Activated CD4-positive, alpha-beta T cell treated with anti-CD3 and anti-CD28 coated beads, Interleukin-2, Interleukin-6, amounts not matched to agents 100 ng/mL and 50 ng/mL, durations not matched to agents 16 hours and 8 hours (primary cell): ENCODE measurements at regions not wholly inside any gene's neighbourhood (a gene's known extent, or its start where the extent isn't known, plus 50 kb on each side); places are given as distances from the start of the nearest gene placed in this dataset.
A peak's percentile ranks its signal among the peaks of the same experiment; 100 is the strongest.
"Not testable (repeated sequence)": the region's sequence is repeated elsewhere in the genome, so short reads cannot be mapped to it uniquely, and the experiment has no call there.

Experiments used
- DNase-seq: peaks from one replicate; pipeline ENCODE4 v3.0.0-alpha.2; 2020

DNA sequence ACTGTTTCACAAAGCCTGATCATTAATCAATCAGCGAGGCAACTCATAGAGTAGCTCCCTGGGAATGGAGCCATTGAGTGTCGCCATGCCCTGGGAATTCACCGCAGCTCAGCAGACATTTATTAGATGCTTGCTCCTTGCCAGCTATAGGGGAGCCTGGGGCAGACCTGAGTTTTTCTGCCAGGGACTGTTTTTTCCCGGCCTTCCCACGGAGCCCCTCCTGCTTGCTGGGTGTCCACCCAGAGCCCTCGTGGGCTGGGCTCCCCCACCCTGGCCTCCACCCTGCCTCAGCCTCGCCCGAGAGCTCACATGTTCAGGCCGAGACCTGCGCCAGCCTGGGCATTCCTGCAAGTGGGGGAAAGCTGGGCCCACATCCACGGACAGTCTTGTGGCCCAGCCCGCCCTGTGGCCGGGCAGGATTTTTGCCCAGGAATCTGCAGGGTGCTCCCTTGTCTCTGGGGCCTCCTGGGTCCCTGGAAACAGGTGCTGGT, 64.9 kb downstream of the SMIM38 start:
- DNase-seq = no peak

DNA sequence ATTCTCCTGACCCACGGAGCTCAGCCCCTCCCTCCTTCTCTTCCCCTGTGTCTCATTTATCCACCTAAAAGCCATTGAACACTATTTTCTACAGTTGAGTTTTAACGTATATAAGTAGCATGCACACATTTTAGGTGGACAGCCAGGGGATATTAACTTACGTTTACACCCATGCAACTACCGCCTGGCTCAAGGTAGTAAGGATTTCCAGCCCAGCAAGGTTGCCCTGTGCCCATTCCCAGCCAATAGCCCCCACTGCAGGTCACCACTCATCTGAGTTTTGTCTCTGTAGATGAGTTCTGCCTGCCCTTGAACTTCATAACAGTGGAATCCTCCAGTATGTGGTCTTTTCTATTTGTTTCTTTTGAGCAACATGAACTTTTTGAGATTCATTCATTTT, 65.4 kb downstream of the SMIM38 start:
- no peak for DNase-seq

DNA sequence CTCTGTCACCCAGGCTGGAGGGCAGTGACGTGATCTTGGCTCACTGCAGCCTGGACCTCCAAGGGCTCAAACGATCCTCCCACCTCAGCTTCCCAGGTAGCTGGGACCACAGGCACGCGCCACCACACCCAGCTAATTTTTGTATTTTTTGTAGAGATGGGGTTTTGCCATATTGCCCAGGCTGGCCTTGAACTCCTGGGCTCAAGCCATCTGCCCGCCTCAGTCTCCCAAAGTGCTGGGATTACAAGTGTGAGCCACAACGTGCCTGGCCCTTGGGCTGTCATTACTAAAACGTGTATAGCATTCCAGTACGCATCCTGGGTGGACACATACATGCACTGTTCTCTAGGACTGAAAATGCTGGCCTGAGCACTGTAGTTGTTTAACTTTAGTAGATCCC, 65.9 kb downstream of the SMIM38 start:
- not testable (repeated sequence) for DNase-seq

DNA sequence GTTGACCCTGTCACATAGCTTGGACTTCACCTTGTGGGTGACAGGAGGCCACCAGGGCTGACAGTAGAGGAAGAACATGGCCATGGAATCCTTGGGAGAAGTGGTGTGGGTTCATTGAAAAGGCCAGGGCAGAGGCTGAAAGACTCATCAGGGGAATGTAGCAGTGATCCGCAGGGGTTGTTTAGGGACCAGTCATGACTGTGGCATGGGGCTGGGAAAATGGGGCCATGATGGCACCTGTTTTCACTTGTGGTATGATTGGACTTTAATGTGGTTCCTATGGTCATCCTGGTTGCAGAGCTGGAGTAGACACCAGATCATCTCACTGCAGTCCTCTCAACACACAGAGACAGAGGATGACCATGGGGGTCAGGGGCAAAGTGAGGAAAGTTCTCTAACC, 66.7 kb upstream of the MYEOV start:
- no peak for DNase-seq

DNA sequence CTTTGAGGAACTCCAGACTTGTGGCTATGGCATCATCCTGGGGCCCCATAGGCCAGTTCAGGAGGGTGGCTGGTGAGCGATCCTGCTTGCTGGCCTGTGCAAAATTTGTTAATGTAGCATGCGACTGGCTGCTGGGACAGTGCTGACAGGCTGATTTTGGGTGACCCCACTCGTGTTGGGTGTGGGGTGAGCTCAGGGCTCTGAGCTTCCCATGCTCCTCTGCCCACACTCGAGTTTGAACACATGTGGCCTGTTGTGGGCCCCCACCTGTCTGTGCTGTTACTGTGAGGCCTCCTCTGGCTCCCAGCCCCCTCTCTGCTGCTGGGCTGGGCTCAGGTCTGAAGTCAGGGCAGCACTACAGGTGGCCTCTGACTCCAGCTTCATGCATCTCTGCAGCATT, 64.4 kb upstream of the MYEOV start:
- DNase-seq = no peak

DNA sequence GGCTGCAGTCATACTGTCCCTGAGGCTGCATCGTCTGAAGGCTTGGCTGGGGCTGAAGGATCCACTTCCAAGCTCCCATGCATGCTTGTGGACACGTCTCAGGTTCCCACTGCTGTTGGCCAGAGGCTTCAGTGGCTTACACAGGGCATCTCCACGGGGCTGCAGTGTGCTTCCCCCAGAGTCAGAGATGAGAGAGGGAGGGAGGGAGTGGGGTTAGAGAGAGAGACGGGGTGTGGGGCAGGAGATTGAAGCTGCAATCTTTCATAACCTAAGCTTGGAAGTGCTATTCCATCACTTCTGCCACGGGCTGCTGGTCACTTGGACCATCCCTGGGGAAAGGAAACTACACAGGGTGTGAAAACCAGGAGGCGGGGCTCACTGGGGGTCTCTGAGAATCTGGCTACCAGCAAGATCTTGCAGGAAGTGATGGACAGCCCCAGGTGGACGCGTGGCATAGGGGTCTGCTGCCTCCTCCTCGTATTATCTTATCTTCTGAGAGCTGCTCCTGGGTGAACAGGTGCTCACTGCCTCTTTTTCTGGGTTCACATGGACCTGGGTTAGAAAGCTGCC, 63.0 kb upstream of the MYEOV start:
- no peak for DNase-seq

DNA sequence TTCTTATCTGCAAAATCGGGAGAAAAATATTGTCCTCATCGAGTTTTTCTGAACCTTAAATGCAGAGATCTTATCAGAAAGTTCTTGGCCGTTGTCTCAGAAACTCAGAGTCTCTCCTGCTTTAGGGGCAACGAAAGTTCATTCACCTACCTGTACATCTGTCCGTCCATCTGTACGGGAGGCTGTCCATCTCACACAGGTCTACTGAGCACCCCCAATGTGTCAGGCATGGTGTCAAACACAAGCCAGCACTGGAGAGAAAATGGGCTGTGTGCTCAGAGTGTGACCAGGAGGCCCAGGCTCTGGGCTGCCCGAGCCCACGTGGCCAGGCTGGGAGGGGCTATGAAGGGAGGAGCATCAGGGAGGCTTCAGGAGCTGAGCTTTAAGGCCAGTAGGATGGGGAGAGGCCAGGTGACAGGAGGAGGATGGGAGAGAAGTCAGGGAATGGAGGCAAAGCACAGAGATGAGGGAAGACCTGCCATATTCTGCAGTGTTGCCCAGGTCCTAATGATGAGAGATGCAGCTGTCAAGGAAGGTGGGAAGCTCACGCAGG, 62.4 kb upstream of the MYEOV start:
- DNase-seq = no peak

DNA sequence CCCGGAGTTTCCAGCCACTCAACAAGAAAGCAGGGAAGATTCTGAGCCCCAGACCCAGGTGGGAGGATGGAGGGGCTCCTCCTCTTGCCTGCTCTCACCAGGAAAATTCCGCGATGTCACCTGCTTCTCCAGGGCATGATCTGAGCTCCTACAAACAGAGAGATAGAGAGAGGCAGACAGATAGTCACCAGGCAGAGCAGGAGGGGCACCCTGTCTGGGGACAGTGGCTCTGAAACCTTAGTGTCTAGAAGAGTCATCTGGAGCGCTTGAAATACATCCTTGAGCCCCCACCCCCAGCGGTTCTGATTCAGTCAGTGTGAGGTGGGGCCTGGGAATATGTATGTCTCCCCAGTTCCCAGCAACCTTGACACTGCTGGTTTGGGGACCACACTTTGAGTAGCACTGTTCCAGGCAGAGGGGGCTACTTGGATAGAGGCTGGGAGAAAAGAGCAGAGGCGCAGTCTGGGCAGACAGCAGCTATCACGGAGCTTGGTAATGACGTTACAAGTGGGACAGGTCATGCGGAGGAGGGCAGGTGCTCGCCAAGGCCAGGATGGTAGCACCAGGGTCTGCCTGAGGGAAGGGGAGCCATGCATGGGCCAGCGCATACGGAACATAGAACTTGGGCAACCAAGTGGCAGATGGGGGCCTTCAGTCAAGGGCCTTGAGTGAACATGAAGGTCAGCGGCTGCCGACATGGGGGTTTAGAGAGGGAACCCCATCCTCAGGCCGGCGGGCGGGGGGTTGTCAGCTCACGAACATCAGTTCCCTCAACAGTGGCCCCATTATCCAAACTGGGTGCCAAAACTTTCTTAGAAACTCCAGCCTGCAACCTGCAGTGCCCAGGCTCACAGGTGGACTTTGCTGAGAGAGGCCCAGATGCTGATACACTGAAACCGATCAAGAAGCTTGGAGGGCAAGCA, 60.9 kb upstream of the MYEOV start:
- DNase-seq = no peak

DNA sequence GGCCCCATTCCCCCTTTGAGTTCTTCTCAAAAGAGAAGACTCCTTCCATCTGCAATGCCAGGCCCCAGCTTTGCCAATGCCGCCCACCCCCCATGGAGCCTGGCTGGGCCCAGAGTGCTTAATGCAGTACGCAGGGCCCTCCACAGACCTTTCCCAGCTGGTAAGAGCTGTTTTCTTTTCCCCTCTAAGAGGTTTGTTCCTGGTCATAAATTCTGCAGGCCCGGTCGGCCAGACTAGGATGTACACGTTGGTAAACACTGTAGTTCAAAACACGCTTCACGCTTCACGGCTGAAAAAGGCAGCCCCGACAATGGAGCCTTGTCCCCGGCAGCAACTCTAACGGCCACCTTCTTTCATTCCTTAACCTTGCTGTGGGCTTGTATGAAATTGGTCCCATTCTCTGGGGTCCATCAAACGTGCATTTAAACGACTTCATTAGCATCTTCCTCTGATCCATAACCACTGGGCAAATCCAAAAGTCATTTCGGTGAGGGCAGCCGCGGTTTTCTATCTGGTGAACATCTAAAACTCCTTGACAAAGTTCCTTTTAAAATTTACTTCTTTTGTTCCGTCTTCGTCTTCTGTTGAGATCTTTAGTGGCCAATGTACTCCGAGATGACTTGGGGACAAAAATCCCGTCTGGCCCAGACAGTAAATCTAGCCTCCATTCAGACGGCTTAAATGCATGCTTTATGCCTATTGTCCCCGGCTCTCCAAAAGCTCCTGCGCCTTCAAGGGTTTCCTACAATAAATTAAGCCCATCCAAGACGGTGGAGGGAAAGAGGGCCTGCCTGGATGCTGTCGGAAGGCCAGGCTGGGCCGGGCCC, 60.0 kb upstream of the MYEOV start:
- no peak for DNase-seq

DNA sequence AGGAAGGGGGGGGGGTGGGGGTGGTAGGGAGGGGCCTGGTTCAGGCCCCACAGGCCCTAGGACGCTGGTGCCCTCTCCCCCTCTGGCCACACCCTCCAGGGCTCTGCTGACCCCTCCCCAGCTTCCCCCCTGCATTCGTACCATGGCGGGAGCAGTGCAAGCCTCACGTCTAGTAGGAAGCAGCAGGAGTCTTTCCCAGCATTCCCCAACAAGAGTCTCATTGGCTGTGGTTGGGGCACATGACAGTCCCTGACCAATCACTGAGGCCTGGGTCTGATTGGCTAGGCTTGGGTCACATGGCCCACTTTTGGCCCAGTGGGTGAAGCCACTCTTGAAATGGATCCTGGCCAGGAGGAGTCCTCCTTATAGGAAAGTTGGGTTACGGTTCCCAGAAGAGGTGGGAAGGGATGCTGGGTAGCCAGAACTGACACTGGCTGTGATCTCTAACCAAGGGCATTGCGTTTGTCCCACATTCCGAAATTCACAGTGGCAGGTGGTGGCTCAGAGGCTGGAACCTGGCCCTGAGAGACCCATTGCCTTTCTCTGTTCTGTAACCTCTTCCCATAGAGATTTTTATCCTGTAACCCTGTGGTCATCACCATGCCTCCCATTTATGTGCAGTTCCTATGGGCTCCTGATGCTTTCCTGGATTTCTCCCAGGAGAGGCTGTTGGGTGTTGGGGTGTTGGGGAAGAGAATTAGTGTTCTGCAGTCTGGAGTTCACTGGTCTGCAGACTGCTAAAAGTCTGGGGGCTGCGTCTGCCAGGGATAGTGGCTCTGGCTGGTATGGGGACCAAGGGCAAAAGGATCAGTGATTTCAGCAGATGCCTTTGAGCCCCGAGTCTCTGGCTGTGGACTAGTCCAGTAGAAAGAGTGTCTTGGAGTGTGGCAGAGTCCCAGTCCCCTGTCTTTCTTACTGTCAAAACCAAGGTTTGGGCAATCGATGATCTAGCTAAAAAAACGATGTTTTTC, 58.9 kb upstream of the MYEOV start:
- DNase-seq = no peak

DNA sequence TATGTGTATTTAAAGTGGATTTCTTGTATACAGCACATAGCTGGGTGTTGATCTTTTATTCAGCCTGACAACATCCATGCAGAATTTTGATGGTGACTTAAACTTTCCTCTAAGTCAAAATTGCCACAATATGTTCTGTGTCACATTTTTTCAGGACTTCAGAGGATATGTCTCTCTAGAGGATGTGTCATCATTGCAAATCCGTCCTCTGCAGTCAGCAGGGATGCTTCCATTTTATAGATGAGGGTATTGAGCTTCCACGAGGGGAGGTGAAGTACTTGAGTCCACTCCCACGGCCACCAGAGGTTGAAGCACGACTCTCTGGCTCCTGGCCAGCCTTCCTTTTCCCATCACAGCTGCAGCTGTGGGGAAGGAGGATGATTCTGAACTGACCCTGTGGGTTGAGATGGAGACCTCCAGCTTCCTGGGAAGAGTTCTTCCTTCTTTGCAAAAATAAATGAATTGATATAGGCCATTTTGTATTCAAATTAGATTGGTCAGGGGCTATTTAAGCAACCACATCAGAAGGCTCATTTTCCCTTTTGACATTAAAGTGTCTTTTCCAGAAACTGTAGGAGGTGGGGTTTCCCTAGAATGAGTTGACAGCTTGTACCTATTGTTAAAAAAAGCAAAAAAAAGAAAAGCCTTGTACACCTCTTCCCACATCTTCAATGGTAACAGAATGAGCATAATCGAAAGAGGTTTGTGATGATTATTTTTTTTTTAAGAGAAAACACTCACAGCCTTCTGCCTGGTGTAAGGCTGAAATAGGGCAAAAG, 55.2 kb upstream of the MYEOV start:
- DNase-seq = peak; percentile 3

DNA sequence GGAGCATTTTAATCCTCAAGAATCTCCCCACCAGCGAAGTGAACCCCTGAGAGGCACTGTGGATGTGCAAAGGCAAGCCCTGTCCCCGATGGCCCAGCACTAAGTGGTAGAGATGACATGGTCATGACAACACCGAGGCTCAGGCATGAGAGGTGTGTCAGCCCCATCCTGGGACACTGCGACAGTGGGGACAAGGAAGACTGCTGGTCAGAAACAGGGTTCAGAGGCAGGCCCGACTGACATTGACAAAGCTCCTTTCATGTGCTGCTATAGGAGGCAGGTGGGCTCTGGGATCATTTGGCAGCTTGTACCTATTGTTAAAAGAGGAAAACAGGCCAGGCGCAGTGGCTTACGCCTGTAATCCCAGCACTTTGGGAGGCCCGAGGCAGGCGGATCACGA, 54.3 kb upstream of the MYEOV start:
- DNase-seq = no peak

DNA sequence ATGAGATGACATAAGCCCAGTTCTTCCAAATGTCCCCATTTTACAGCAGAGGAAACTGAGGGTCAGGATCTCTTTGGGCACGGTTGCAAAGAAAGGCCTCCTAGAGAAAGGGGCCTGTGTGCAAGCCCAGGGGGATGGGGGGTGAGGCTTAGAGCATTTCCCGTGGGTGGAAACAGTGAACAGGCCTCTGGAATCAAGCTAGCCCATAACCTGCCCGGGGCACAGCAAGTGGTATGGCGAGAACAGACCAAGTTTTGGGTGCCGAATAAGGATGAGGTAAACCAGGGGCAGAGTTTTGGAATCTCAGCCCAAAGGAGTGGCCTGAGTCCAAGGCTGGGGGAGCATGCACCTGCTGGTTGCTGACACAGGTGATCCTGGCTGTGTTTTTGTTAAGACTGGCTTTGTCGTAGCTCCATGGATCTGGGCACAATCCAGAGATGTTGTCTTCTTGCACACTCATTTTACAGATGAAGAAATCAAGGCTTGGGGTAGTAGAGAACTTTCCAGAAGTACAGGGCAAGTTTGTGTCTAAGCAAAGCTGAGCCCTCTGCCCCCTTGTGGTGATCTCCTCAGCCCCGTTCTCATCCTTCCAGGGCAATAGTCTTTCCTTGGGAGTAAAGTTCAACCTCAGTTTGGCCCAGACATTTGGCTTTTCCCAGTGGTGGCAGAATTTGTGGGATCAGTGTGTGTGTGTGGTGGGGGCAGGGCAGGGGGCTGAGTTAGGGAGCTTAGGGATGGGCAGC, 53.5 kb upstream of the MYEOV start:
- peak; percentile 4 for DNase-seq

DNA sequence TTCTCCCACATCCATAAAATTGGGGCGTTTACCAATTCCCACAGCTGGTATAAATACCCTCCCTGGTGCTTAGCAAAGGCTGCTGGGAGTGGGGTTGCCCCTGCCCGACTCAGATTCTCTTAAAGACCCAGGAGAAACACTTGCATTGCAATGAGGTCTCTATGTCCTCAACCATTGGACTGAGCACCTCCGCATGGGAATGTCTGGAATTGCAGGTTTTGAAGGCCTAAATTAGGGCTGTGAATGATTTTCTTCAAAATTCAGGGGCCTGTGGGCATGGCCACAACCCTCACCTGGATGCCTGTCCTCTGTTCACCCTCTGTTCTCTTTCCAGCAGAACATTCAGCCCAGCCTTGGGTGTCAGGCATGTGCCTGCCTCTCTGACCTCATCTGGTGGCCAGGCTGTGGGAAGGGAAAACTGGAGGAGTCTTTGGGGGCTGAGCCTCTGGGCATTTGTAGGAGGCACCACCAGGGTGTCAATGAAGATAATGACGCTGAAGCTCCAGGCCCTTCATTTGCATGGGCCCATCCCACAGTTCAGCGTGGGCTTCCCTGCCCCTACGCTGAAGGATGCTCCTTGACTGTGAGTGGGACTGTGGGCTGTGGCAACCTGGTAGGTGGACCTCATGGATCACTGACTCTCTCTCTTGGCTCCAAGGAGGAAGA, 52.7 kb upstream of the MYEOV start:
- DNase-seq = no peak

DNA sequence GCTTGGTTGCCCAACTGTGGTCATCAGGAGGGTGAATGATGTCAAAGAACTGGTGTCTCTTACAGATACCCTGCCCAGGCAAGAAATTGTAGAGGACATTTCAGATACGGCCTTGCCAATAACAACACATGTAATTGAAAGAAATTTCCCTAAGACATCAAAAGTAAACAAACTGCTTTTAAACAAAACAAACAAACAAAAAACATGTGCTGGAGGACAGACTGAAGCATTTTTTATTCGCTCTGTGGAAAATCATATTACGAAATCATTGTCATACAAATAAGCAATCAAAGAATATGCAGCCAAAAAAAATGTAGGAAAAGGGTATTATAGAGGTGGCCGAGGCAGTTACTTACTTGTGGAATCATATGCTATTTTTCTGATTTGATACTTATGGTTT, 52.1 kb upstream of the MYEOV start:
- no peak for DNase-seq

DNA sequence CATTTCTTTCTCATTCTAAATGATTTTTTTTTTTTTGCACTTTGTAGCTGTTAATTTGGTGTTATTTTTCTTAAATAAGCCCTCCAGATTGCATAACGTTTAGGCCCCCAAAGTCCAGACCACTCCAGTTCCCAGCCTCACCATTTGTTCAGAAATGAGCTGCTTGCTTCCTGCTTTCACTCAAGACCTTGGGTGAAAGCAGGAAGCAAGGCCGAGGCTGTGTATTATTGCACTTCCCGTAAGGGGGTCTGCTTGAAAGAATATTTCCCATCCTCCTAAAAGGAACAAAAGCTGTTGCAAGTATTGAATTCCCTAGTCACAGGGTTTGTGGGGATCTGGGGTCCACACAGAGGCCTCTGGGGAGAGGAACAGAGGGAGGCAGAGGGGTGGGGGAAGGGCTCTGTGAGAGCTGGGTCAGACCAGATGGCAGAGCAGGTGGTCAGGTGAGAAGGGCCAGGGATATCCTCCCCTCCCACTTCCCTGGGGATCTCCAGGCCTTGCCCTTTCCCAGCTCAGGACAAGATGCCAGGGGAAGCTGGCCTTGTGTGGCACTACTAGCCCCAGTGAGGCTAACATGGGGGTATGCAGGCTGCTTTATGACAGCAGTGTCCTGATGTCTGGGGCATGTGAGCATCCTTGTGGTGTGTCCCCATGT, 51.6 kb upstream of the MYEOV start:
- no peak for DNase-seq

DNA sequence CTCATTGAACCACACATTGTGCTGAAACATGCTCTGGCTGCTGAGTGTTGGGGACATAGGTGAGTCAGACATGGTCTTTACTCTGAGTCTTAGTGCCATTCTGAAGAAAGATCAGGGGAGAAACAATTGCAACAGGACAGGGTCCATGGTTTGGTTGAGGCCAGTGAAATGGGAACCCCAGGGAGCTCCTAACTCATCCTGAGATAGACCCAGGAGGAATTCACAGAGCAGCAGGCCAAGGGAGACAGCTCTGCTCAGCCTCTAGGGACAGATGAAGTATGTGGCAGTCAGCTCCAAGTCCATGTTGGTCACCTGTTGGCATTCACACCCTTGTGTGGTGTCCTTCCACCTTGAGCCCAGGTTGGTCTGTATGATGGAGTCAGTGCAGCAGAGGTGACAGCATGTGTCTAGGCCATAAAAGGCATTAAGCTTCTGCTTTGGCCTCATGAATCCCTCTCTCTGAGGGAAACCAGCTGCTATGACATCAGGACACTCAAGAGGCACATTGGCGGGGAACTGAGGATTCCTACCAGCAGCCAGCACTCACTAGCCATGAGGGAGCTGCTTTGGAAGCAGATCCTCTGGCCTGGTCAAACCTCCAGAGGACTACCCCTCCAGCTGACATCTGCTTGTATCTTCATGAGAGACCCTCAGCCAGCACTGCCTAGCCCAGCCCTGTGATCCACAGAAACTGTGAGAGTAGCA, 50.3 kb upstream of the MYEOV start:
- DNase-seq = no peak
